Heart left ventricle (tissue), 16 donors: ENCODE measurements at regions not wholly inside any gene's neighbourhood (a gene's known extent, or its start where the extent isn't known, plus 50 kb on each side); places are given as distances from the start of the nearest gene placed in this dataset.

ENCODE experiments used
- ATAC-seq, 4 donors: fragments of 200-7000 bp; cut with Tn5 transposase; one replicate each; pipeline ENCODE4 v1.9.1; 2020 to 2022; ENCODE audit warnings: moderate library complexity in 4 of 4, mild to moderate bottlenecking in 3 of 4, moderate number of reproducible peaks in 1 of 4
- DNase-seq, 5 donors: peaks; one replicate each; pipeline ENCODE4 v3.0.0-alpha.2; 2020
- H3K27ac ChIP-seq, 12 donors: fragments of 200-600 bp; sonication (generic) in 4 of 12; one replicate each; pipeline versions ENCODE4 v1.5.0 to v1.8.0; 2016 to 2022; ENCODE audit warnings: mild to moderate bottlenecking in 2 of 12
- H3K27me3 ChIP-seq, 9 donors: fragments of 200-600 bp; sonication (generic) in 2 of 9; one replicate each; pipeline versions ENCODE4 v1.5.1 to v1.8.0; 2016 to 2022; ENCODE audit warnings: mild to moderate bottlenecking in 3 of 9
- H3K36me3 ChIP-seq, 9 donors: fragments of 200-600 bp; sonication (generic) in 2 of 9; one replicate each; pipeline versions ENCODE4 v1.5.0 to v1.8.0; 2018 to 2022; ENCODE audit warnings: mild to moderate bottlenecking in 2 of 9
- H3K4me1 ChIP-seq, 12 donors: fragments of 200-600 bp; sonication (generic) in 4 of 12; one replicate each; pipeline versions ENCODE4 v1.5.0 to v1.8.0; 2016 to 2022; ENCODE audit warnings: mild to moderate bottlenecking in 3 of 12
- H3K4me3 ChIP-seq, 12 donors: fragments of 200-600 bp; sonication (generic) in 4 of 12; one replicate each; pipeline versions ENCODE4 v1.5.0 to v1.8.0; 2017 to 2022; ENCODE audit warnings: mild to moderate bottlenecking in 9 of 12, moderate library complexity in 4 of 12
- H3K9me3 ChIP-seq, 12 donors: fragments of 200-600 bp; sonication (generic) in 4 of 12; one replicate each; pipeline versions ENCODE4 v1.5.0 to v1.8.0; 2016 to 2022; ENCODE audit warnings: mild to moderate bottlenecking in 1 of 12
- POLR2A ChIP-seq, 2 donors: fragments of 450-650 bp; IDR thresholded peaks; one replicate each; pipeline ENCODE4 v1.6.1; 2017; ENCODE audit warnings: antibody characterized with exemption in 2 of 2, mild to moderate bottlenecking in 2 of 2, moderate library complexity in 2 of 2
- WGBS, 4 donors: extraction: QIAGEN DNeasy Blood & Tissue Kit in 2 of 4; methylation state at CpG; one replicate each; pipeline versions ENCODE4 v1.1.5 to v1.1.7; 2013 to 2018; 5-methylcytosine and 5-hydroxymethylcytosine counted together
- intact Hi-C, 10 donors: fragments of 100-400 bp; cut with DNase I; formaldehyde crosslinking; loops; one replicate each; pipeline versions ENCODE4 v1.11.1 to v1.14.2; 2022
- TF ChIP-seq, protein P1 (sequence below), 12 donors: fragments of 200-600 bp; sonication (generic) in 4 of 12; IDR thresholded peaks; one replicate each; pipeline versions ENCODE4 v1.5.0 to v1.8.0; 2018 to 2022; ENCODE audit warnings: antibody characterized with exemption in 12 of 12, mild to moderate bottlenecking in 5 of 12
- donor health status: ischemic (EF 13 %, LVEDD 7.1; RV severe dilation, severe dysfunction).
- donor health status: healthy with polysubstance abuse.
- donor health status: DM: no; HTN: yes; CAD: no.
- donor health status: DM: no; HTN: no; CAD: no.
- donor health status: ischemic (EF 25% LVEDD 6.9; RV normal size, moderate dysfunction).
- donor health status: ischemic (EF 25% LVEDD 5.7; RV mildly dilated, moderate dysfunction).
- donor health status: healthy.
- donor health status: DM: yes; HTN: yes; CAD: no.
- donor health status: ischemic (EF 35%, LVEDD 5.7; RV mildly dilated, moderate dysfunction).
- donor health status: nonischemic (EF 11% LVEDD 7.7; RV severe dilation, severe dysfunction).
- donor health status: DM: yes; HTN: yes; CAD: no.
- donor health status: PGD.
- donor health status: ischemic (EF 29% LVEDD 5.4; RV normal size, mild dysfunction).
- donor health status: nonischemic (EF 23%, LVEDD 6.1; RV moderate dilation, normal function).

DNA sequence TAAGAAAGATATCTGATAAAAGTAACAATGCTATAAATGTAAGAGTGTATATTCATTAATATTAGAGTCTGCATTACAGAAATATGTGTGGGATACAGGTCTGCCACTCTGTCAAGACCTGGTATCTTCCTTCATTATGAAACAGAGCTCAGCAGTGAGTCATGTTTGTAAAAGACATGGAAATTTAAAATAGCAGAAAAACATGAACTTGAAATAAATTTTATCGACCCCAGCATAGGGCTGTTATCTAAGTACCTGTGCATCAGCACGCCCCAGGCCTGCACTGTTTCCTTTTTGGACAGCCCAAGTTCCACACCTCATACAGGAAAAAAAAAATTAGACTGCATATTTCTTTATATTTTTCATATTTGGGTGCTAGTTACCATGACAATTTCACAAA lies 58.0 kb upstream of the ZPBP start:
- 59 to 64% (median 62%) methylated on average over 2 of the region's 2 CpGs for WGBS, 4 donors
- H3K4me1 ChIP-seq: no peaks in the 10 kb centered on the region

DNA sequence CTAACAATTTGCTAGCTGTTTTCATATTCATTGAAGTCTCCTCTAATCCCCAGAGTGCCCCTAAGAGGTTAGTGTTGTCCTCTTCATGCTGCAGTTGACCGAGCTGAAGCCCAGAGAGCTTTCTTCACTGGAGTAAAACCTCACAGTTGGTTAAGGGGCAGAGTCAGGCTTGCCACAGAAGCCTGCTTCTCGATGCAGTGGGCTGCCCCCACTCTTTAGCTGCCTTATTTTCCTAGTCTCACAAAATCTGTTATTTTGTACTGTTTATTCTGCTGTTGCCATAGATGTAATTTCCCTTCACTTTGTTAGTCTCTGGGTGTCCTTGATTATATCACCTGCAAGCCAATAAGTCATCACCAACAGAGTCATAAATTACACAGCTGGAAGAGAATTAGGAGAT lies 56.3 kb upstream of the ZPBP start:
- 57 to 68% (median 63%) methylated on average over 2 of the region's 2 CpGs for WGBS, 4 donors
- no peak overlapping the region for H3K27ac ChIP-seq
- no peak for TF ChIP-seq POLR2A (IDR thresholded peaks at IDR 0.05)
- TF ChIP-seq, protein P1, sequence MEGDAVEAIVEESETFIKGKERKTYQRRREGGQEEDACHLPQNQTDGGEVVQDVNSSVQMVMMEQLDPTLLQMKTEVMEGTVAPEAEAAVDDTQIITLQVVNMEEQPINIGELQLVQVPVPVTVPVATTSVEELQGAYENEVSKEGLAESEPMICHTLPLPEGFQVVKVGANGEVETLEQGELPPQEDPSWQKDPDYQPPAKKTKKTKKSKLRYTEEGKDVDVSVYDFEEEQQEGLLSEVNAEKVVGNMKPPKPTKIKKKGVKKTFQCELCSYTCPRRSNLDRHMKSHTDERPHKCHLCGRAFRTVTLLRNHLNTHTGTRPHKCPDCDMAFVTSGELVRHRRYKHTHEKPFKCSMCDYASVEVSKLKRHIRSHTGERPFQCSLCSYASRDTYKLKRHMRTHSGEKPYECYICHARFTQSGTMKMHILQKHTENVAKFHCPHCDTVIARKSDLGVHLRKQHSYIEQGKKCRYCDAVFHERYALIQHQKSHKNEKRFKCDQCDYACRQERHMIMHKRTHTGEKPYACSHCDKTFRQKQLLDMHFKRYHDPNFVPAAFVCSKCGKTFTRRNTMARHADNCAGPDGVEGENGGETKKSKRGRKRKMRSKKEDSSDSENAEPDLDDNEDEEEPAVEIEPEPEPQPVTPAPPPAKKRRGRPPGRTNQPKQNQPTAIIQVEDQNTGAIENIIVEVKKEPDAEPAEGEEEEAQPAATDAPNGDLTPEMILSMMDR (IDR thresholded peaks at IDR 0.05): no peak
- DNase-seq: no peak
- no peak overlapping the region for H3K4me3 ChIP-seq
- ATAC-seq: no peak
- intact Hi-C loops: loop anchor here in 5 of 10 donors (5.0 to 10.0 kb wide), 4 partner anchors 265 to 1015 kb away; no protein-coding TSS in a partner anchor
- H3K9me3 ChIP-seq: no peaks in the 10 kb centered on the region
- no peaks in the 10 kb centered on the region for H3K4me1 ChIP-seq
- peaks cover 0 to 4% (median 0%) of the 10 kb centered on the region in 9 donors for H3K27me3 ChIP-seq
- H3K36me3 ChIP-seq: no peaks in the 10 kb centered on the region

More for the DNA sequence above, 58.0 kb upstream of the ZPBP start:
- Histone ChIP-seq H3K27me3 (peaks cover 0 to 4% (median 0%) of the 10 kb centered on the region in 9 donors), H3K36me3 (no peaks in the 10 kb centered on the region), H3K4me3 (no peak overlapping the region), H3K27ac (no peak overlapping the region), H3K9me3 (no peaks in the 10 kb centered on the region)
- ATAC-seq (no peak), DNase-seq (no peak)
- no peak for TF ChIP-seq POLR2A (IDR thresholded peaks at IDR 0.05)
- TF ChIP-seq, protein P1 (IDR thresholded peaks at IDR 0.05): no peak
- intact Hi-C loops: no loop called here

DNA sequence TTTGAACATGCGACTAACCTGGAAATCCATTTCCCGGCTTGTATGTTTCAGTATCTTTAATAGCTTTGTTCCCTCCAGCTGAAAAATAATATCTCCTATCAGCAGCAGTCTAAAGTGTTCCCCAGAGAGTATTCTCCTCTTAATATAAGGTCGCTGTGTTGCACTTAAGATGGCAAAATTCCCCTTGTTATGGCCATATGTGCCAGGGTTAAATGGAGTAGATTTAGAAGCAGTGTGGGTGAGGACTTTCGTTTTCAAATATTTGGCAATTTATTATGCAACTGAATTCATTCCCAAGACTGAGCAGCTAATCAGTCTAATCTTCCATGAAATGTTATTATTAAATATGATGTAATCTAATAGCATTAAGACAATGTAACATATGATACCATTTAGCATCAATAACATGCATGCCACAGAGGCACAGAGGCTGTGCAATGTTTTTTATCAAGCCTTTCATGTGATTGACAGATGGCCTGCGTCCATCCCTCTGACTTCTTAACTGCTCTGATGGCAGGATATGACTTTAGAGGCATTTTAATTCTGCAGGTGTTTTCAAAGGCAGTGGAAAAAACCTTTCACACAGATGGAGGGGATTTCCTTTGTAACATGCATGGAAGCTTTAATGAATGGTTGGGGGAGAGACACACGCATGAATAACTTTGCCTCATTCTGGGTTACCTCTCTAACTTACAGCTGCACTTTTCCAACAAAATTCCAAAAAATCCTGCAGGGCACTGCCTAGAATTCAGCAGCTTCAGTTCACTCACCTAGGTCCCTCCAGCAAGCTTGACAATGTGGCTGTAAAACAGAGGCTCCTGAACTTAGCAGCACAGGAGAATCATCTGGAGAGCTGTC lies 55.1 kb upstream of the ZPBP start:
- no peak for TF ChIP-seq POLR2A (IDR thresholded peaks at IDR 0.05)
- TF ChIP-seq, protein P1 (IDR thresholded peaks at IDR 0.05): no peak
- intact Hi-C loops: loop anchor here in 5 of 10 donors (5.0 to 10.0 kb wide), 4 partner anchors 267 to 1017 kb away; no protein-coding TSS in a partner anchor
- H3K4me3 ChIP-seq: no peak overlapping the region
- no peaks in the 10 kb centered on the region for H3K4me1 ChIP-seq
- no peak overlapping the region for H3K27ac ChIP-seq
- peaks cover 0 to 9% (median 0%) of the 10 kb centered on the region in 9 donors for H3K27me3 ChIP-seq
- no peaks in the 10 kb centered on the region for H3K36me3 ChIP-seq
- DNase-seq: no peak
- WGBS, 4 donors: 47 to 53% (median 50%) methylated on average over 6 of the region's 6 CpGs
- no peaks in the 10 kb centered on the region for H3K9me3 ChIP-seq
- no peak for ATAC-seq

DNA sequence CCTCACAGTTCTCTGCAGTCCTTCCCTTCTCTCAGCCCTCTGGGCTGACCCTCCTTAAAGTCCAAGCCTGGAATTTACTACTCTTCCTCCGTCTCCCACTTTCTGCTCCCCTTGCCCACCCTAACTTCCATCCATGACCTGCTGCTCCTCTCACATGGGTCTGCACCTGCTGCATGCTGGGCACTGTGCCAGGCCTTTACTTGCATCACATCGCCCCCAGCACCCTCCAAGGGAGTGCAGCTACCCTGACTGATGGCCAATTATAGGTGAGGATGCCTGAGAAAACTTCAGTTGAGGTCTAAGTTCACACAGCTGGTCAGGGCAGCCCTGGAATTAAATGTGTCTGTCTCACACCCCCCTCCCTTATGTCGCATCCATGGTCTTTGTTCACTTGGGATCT lies 53.6 kb upstream of the ZPBP start:
- peaks cover 0 to 9% (median 0%) of the 10 kb centered on the region in 9 donors for H3K27me3 ChIP-seq
- no peak for ATAC-seq
- intact Hi-C loops: loop anchor here in 5 of 10 donors (5.0 to 10.0 kb wide), 4 partner anchors 268 to 1018 kb away; no protein-coding TSS in a partner anchor
- no peak for DNase-seq
- H3K9me3 ChIP-seq: no peaks in the 10 kb centered on the region
- 59 to 72% (median 71%) methylated on average over 3 of the region's 3 CpGs for WGBS, 4 donors
- H3K27ac ChIP-seq: no peak overlapping the region
- H3K4me1 ChIP-seq: peaks cover 0 to 4% (median 0%) of the 10 kb centered on the region in 12 donors
- no peaks in the 10 kb centered on the region for H3K36me3 ChIP-seq
- no peak overlapping the region for H3K4me3 ChIP-seq
- TF ChIP-seq, protein P1 (IDR thresholded peaks at IDR 0.05): no peak
- no peak for TF ChIP-seq POLR2A (IDR thresholded peaks at IDR 0.05)
